ENCODE measurements at regions not wholly inside any gene's neighbourhood (a gene's known extent, or its start where the extent isn't known, plus 50 kb on each side); places are given as distances from the start of the nearest gene placed in this dataset.

GRCh38 chr10:132486539-132487121 lies 51.0 kb upstream of the INPP5A start:
- no peak for DNase-seq

- no peak for DNase-seq
Observed at GRCh38 chr10:132487241-132488135, 50.1 kb upstream of the INPP5A start.
